ENCODE measurements at regions not wholly inside any gene's neighbourhood (a gene's known extent, or its start where the extent isn't known, plus 50 kb on each side); places are given as distances from the start of the nearest gene placed in this dataset.

DNA sequence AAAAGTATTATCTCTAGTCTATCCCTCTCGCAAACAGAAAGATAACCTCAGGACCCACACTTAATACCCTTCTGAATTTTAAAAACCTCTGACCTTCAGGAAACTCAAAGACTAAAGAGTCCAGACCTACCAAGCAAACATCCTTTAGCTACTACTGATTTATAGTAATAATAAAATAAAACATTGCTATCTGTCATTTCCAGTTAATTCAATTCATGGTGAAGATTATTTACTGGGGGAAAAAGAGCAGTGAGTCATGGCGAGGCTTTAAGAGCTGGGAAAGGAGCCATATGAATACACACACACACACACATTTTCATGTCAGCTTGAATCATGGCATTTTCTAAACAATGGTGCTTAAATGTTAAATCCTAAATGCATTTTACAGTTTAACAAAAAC is 87.1 kb downstream of the FAM76B start:
- peaks cover 40% of the 10 kb centered on the region for H3K4me1 Mint-ChIP-seq
- H3K4me1 ChIP-seq (ENCODE audit: control insufficient read depth in 2 of 2, insufficient read depth in 2 of 2, low read length in 2 of 2): peaks cover 59 to 61% of the 10 kb centered on the region in 2 donors
- no peak for DNase-seq

DNA sequence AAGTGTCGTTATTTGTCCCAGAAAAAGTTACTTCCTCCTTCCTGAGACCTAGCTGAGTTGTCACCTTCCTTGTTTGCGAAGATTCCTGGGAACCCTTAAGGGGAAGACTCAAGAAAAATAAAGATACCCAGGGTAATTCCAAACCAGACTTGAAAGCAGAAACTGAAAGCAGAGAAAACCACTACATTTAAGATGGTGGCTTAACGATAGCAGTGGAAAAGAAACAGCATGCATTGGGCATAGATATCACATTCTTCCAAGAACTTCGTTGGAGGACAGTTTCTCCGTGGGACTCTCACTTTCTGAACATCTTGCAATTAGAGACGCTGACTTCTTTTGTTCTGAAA is 89.1 kb downstream of the FAM76B start:
- Histone ChIP-seq H3K36me3 (replicated peaks in 1 of 2; ENCODE audit: control extremely low read depth in 1 of 2, control insufficient read depth in 1 of 2, extremely low read depth in 1 of 2, insufficient read depth in 2 of 2, low read length in 1 of 2) (no peaks in the 10 kb centered on the region), H3K27me3 (replicated peaks in 1 of 4; ENCODE audit: control extremely low read depth in 1 of 4, control insufficient read depth in 3 of 4, insufficient read depth in 4 of 4, low read length in 3 of 4) (no peaks in the 10 kb centered on the region), H3K79me2 (ENCODE audit: control insufficient read depth, insufficient read depth, low read length) (no peaks in the 10 kb centered on the region), H3K4me3 (ENCODE audit: control extremely low read depth in 1 of 5, extremely low read depth in 1 of 5, insufficient read depth in 1 of 5, low read depth in 2 of 5, low read length in 4 of 5) (peak overlapping the region in 4 of 5 experiments; percentile 25 to 56 (median 32)), H4K20me1 (ENCODE audit: control insufficient read depth, insufficient read depth, low read length, poor library complexity, severe bottlenecking) (no peaks in the 10 kb centered on the region), H2AFZ (ENCODE audit: insufficient read depth, low read depth, low read length, poor library complexity, severe bottlenecking) (peak overlapping the region; percentile 67), H3K4me1 (ENCODE audit: control insufficient read depth in 2 of 2, insufficient read depth in 2 of 2, low read length in 2 of 2) (peaks cover 52 to 57% of the 10 kb centered on the region in 2 donors), H3K27ac (ENCODE audit: low read length in 2 of 2) (peak overlapping the region; percentile 83 to 89), H3K9ac (ENCODE audit: low read length) (peak overlapping the region; percentile 65), H3K4me2 (replicated peaks; ENCODE audit: low read depth, low read length, poor library complexity, severe bottlenecking) (peak overlapping the region; percentile 74), H3K9me3 (ENCODE audit: control extremely low read depth in 1 of 3, control insufficient read depth in 2 of 3, insufficient read depth in 1 of 3, low read length in 2 of 3) (no peaks in the 10 kb centered on the region)
- Mint-ChIP-seq H3K9me3 (ENCODE audit: insufficient read depth) (no peaks in the 10 kb centered on the region), H3K27me3 (no peaks in the 10 kb centered on the region), H3K4me3 (peak overlapping the region; percentile 79), H3K27ac (peak overlapping the region; percentile 88), H3K4me1 (peaks cover 51% of the 10 kb centered on the region)
- peak; percentile 71 for DNase-seq
- peak; percentile 42 for ATAC-seq (ENCODE audit: low read depth)
- POLR2A ChIA-PET: interaction anchor here (1.4 to 1.7 kb wide), 2 partner anchors 16 to 469 kb away, joined by 4 to 12 read pairs; partner anchors contain the start of gene SESN3
- 29% methylated on average over 1 of the region's 6 CpGs for WGBS (ENCODE audit: insufficient coverage)
- CTCF ChIA-PET: interaction anchor here (0.8 to 4.0 kb wide), 9 partner anchors 9 to 548 kb away, joined by 3 to 13 read pairs (median 6); no protein-coding TSS in a partner anchor
- intact Hi-C loops (cut with micrococcal nuclease): loop anchor here (2.0 kb wide), 1 partner anchor 14 kb away; no protein-coding TSS in a partner anchor
- TF ChIP-seq EZH2 (IDR thresholded peaks at IDR 0.05; ENCODE audit: borderline replicate concordance, insufficient read depth, low read depth, low read length, poor library complexity, severe bottlenecking): no peak
- TF ChIP-seq, protein P1, sequence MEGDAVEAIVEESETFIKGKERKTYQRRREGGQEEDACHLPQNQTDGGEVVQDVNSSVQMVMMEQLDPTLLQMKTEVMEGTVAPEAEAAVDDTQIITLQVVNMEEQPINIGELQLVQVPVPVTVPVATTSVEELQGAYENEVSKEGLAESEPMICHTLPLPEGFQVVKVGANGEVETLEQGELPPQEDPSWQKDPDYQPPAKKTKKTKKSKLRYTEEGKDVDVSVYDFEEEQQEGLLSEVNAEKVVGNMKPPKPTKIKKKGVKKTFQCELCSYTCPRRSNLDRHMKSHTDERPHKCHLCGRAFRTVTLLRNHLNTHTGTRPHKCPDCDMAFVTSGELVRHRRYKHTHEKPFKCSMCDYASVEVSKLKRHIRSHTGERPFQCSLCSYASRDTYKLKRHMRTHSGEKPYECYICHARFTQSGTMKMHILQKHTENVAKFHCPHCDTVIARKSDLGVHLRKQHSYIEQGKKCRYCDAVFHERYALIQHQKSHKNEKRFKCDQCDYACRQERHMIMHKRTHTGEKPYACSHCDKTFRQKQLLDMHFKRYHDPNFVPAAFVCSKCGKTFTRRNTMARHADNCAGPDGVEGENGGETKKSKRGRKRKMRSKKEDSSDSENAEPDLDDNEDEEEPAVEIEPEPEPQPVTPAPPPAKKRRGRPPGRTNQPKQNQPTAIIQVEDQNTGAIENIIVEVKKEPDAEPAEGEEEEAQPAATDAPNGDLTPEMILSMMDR (IDR thresholded peaks at IDR 0.05): no peak

More for the DNA sequence above, 87.1 kb downstream of the FAM76B start:
- H3K9ac ChIP-seq (ENCODE audit: low read length): no peak overlapping the region
- H3K27me3 ChIP-seq (replicated peaks in 1 of 4; ENCODE audit: control extremely low read depth in 1 of 4, control insufficient read depth in 3 of 4, insufficient read depth in 4 of 4, low read length in 3 of 4): no peaks in the 10 kb centered on the region
- no peak overlapping the region for H3K4me3 ChIP-seq (ENCODE audit: control extremely low read depth in 1 of 5, extremely low read depth in 1 of 5, insufficient read depth in 1 of 5, low read depth in 2 of 5, low read length in 4 of 5)
- H3K79me2 ChIP-seq (ENCODE audit: control insufficient read depth, insufficient read depth, low read length): no peaks in the 10 kb centered on the region
- no peak overlapping the region for H3K4me2 ChIP-seq (replicated peaks; ENCODE audit: low read depth, low read length, poor library complexity, severe bottlenecking)
- no peaks in the 10 kb centered on the region for H3K36me3 ChIP-seq (replicated peaks in 1 of 2; ENCODE audit: control extremely low read depth in 1 of 2, control insufficient read depth in 1 of 2, extremely low read depth in 1 of 2, insufficient read depth in 2 of 2, low read length in 1 of 2)
- ChIA-PET CTCF (interaction anchor here (0.7 to 7.2 kb wide), 9 partner anchors 8 to 550 kb away, joined by 3 to 121 read pairs (median 4); partner anchors contain the start of gene SESN3), POLR2A (interaction anchor here (0.7 to 1.0 kb wide), 4 partner anchors 70 to 505 kb away, joined by 3 read pairs; partner anchors contain the start of gene SESN3)
- ATAC-seq (ENCODE audit: low read depth): no peak
- Mint-ChIP-seq H3K27me3 (no peaks in the 10 kb centered on the region), H3K27ac (peak overlapping the region; percentile 75), H3K4me3 (no peak overlapping the region), H3K9me3 (ENCODE audit: insufficient read depth) (no peaks in the 10 kb centered on the region)
- intact Hi-C loops (cut with micrococcal nuclease): no loop called here
- TF ChIP-seq, protein P1 (IDR thresholded peaks at IDR 0.05): no peak
- no peak for TF ChIP-seq EZH2 (IDR thresholded peaks at IDR 0.05; ENCODE audit: borderline replicate concordance, insufficient read depth, low read depth, low read length, poor library complexity, severe bottlenecking)
- no peaks in the 10 kb centered on the region for H4K20me1 ChIP-seq (ENCODE audit: control insufficient read depth, insufficient read depth, low read length, poor library complexity, severe bottlenecking)
- peak overlapping the region; percentile 56 for H2AFZ ChIP-seq (ENCODE audit: insufficient read depth, low read depth, low read length, poor library complexity, severe bottlenecking)
- no peak overlapping the region for H3K27ac ChIP-seq (ENCODE audit: low read length in 2 of 2)
- H3K9me3 ChIP-seq (ENCODE audit: control extremely low read depth in 1 of 3, control insufficient read depth in 2 of 3, insufficient read depth in 1 of 3, low read length in 2 of 3): no peaks in the 10 kb centered on the region
- WGBS (ENCODE audit: insufficient coverage): no CpG with 5 or more reads among the region's 2 CpGs

All from B cell (primary cell).